GM12878 (cell line): ENCODE measurements at regions not wholly inside any gene's neighbourhood (a gene's known extent, or its start where the extent isn't known, plus 50 kb on each side); places are given as distances from the start of the nearest gene placed in this dataset.

Experiments used
- ATAC-seq: fragments of 200-7000 bp; cut with Tn5 transposase; 3 replicates; pipeline ENCODE4 v1.9.1; 2020; ENCODE audit warnings: mild to moderate bottlenecking, moderate library complexity
- BruUV-seq: library from RNA; stranded (reverse); fragments of 400-500 nt; replicated peaks from 2 replicates; lab custom pipeline; 2021; lab: Mats Ljungman, UMichigan
- CTCF ChIA-PET: fragments of 300-600 bp; sonication (Branson Sonifier 250); formaldehyde crosslinking; extraction: SDS; loops from one replicate; lab custom pipeline; 2021; ENCODE audit warnings: inconsistent platforms; lab: Yijun Ruan, JAX
- POLR2A ChIA-PET: fragments of 350-600 bp; formaldehyde crosslinking; extraction: SDS; loops from one replicate; lab custom pipeline; 2021; ENCODE audit warnings: inconsistent platforms; lab: Charles Lee
- RAD21 ChIA-PET: fragments of 300-600 bp; sonication (Branson Sonifier 250); formaldehyde crosslinking; loops from one replicate; lab custom pipeline; 2023; ENCODE audit warnings: antibody characterized with exemption; ENCODE audit not compliant: unreplicated experiment; lab: Charles Lee
- SMC1A ChIA-PET: fragments of 300-600 bp; sonication (Branson Sonifier 250); formaldehyde crosslinking; loops from one replicate; lab custom pipeline; 2023; ENCODE audit not compliant: unreplicated experiment, uncharacterized antibody; lab: Charles Lee
- DNase-seq: peaks from one replicate; pipeline ENCODE4 v3.0.0-alpha.2; 2011; ENCODE audit warnings: low read depth, low spot score
- FAIRE-seq: peaks from 3 replicates; lab custom pipeline; 2011; peaks lifted over from hg19 to GRCh38; lab: Jason Lieb, UNC
- H2AFZ ChIP-seq: 2 replicates; pipeline ENCODE4 v1.6.0; 2011; ENCODE audit warnings: low read depth, low read length, control low read depth; ENCODE audit not compliant: control insufficient read depth
- H3K27ac ChIP-seq: 2 replicates; pipeline ENCODE4 v1.5.1; 2011; ENCODE audit warnings: control low read depth; ENCODE audit not compliant: control insufficient read depth, insufficient read depth
- H3K27me3 ChIP-seq, 2 experiments: replicated peaks in 1 of 2; 2 replicates each; pipeline versions ENCODE4 v1.6.0 to v1.6.1; 2011; ENCODE audit warnings: low read length in 1 of 2; ENCODE audit not compliant: control insufficient read depth in 2 of 2, insufficient read depth in 2 of 2
- H3K36me3 ChIP-seq, 2 experiments: 2 replicates each; pipeline ENCODE4 v1.5.1; 2011; ENCODE audit warnings: low read length in 1 of 2; ENCODE audit not compliant: control insufficient read depth in 2 of 2, insufficient read depth in 2 of 2
- H3K4me1 ChIP-seq: 2 replicates; pipeline ENCODE4 v1.6.1; 2011; ENCODE audit warnings: mild to moderate bottlenecking, low read length, moderate library complexity, mixed read lengths; ENCODE audit not compliant: control insufficient read depth, insufficient read depth
- H3K4me2 ChIP-seq: 2 replicates; pipeline ENCODE4 v1.6.0; 2011; ENCODE audit warnings: control low read depth; ENCODE audit not compliant: control insufficient read depth, insufficient read depth
- H3K4me3 ChIP-seq: fragments of 200-600 bp; sonication (generic); 2 replicates; pipeline ENCODE4 v1.5.1; 2016
- H3K79me2 ChIP-seq: 2 replicates; pipeline ENCODE4 v1.6.0; 2011; ENCODE audit warnings: low read length; ENCODE audit not compliant: control insufficient read depth, insufficient read depth
- H3K9ac ChIP-seq: 2 replicates; pipeline ENCODE4 v1.8.0; 2011; ENCODE audit warnings: low read length, control low read depth, mixed read lengths; ENCODE audit not compliant: control insufficient read depth, insufficient read depth
- H3K9me3 ChIP-seq: replicated peaks from 3 replicates; pipeline ENCODE4 v1.5.1; 2011; ENCODE audit warnings: mild to moderate bottlenecking, low read length; ENCODE audit not compliant: control insufficient read depth, insufficient read depth
- H4K20me1 ChIP-seq: 2 replicates; pipeline ENCODE4 v1.6.0; 2011; ENCODE audit not compliant: control insufficient read depth, insufficient read depth
- ASH2L ChIP-seq: fragments of 300-600, 200-600 bp; sonication (generic); IDR thresholded peaks from 2 replicates; pipeline ENCODE4 v1.6.1; 2017; ENCODE audit warnings: low read depth, mild to moderate bottlenecking, borderline replicate concordance
- BRCA1 ChIP-seq: IDR thresholded peaks from 2 replicates; pipeline ENCODE4 v1.6.1; 2011; ENCODE audit warnings: low read depth, low read length, improper control_type of control experiment
- CBX5 ChIP-seq: sonication (generic); IDR thresholded peaks from 2 replicates; pipeline ENCODE4 v1.6.1; 2016; ENCODE audit warnings: low read depth, moderate library complexity, mild to moderate bottlenecking, inconsistent platforms
- CHD1 ChIP-seq: IDR thresholded peaks from 2 replicates; pipeline ENCODE4 v1.6.1; 2012; ENCODE audit warnings: low read depth, low read length, improper control_type of control experiment
- FOS ChIP-seq: IDR thresholded peaks from 3 replicates; pipeline ENCODE4 v1.6.1; 2011; ENCODE audit warnings: borderline replicate concordance; ENCODE audit not compliant: insufficient read length; ENCODE audit errors: extremely low read depth
- KAT2A ChIP-seq: conservative IDR thresholded peaks from 2 replicates; pipeline ENCODE4 v1.6.1; 2011; ENCODE audit warnings: low read depth, low read length; ENCODE audit not compliant: control insufficient read depth
- KDM1A ChIP-seq: fragments of 200-600 bp; sonication (generic); IDR thresholded peaks from 2 replicates; pipeline ENCODE4 v1.6.1; 2016; ENCODE audit warnings: borderline replicate concordance
- MTA3 ChIP-seq: IDR thresholded peaks from 2 replicates; pipeline ENCODE4 v1.6.1; 2012; ENCODE audit warnings: low read length, inconsistent platforms, borderline replicate concordance
- NR2F1 ChIP-seq: fragments of 450-650 bp; conservative IDR thresholded peaks from 2 replicates; pipeline ENCODE4 v1.6.1; 2017; ENCODE audit warnings: mild to moderate bottlenecking
- NRF1 ChIP-seq: conservative IDR thresholded peaks from 2 replicates; pipeline ENCODE4 v1.6.1; 2011; ENCODE audit warnings: mild to moderate bottlenecking, low read depth, low read length, improper control_type of control experiment
- PAX8 ChIP-seq: fragments of 450-650 bp; IDR thresholded peaks from 2 replicates; pipeline ENCODE4 v1.6.1; 2017; ENCODE audit warnings: mild to moderate bottlenecking, moderate library complexity
- SIX5 ChIP-seq: IDR thresholded peaks from 2 replicates; pipeline ENCODE4 v1.6.1; 2011; ENCODE audit warnings: mild to moderate bottlenecking, low read depth, low read length, moderate library complexity; ENCODE audit not compliant: severe bottlenecking
- SREBF1 ChIP-seq: IDR thresholded peaks from 2 replicates; pipeline ENCODE4 v1.6.1; 2012; ENCODE audit warnings: mild to moderate bottlenecking, low read length
- TARDBP ChIP-seq: IDR thresholded peaks from 2 replicates; pipeline ENCODE4 v1.6.1; 2016; ENCODE audit warnings: borderline replicate concordance
- TBL1XR1 ChIP-seq: IDR thresholded peaks from 2 replicates; pipeline ENCODE4 v1.6.1; 2012; ENCODE audit warnings: low read depth, low read length, improper control_type of control experiment
- TCF12 ChIP-seq: IDR thresholded peaks from 2 replicates; pipeline ENCODE4 v1.6.1; 2011; ENCODE audit warnings: low read depth, mild to moderate bottlenecking, low read length
- WGBS: methylation state at CpG from one replicate; pipeline ENCODE4 v1.1.6; 2016; ENCODE audit warnings: low lambda C conversion rate; ENCODE audit not compliant: insufficient replicate concordance, insufficient coverage; ENCODE audit errors: missing lambda C conversion rate; 5-methylcytosine and 5-hydroxymethylcytosine counted together
- in situ Hi-C: fragments of 300-500 bp; cut with MboI; formaldehyde crosslinking; loops from 9 replicates; pipeline ENCODE4 v1.14.3; 2018; ENCODE audit warnings: mixed read lengths
- intact Hi-C: fragments of 100-400 bp; cut with micrococcal nuclease; formaldehyde crosslinking; loops from one replicate; pipeline ENCODE4 v1.14.2; 2022; ENCODE audit not compliant: unreplicated experiment
- TF ChIP-seq, protein P1 (sequence below): fragments of 450-650 bp; IDR thresholded peaks from 2 replicates; pipeline ENCODE4 v1.6.1; 2017; ENCODE audit warnings: borderline replicate concordance
- TF ChIP-seq, protein P2 (sequence below): fragments of 450-650 bp; IDR thresholded peaks from 2 replicates; pipeline ENCODE4 v1.6.1; 2017; ENCODE audit warnings: low read depth, mild to moderate bottlenecking, moderate library complexity
- TF ChIP-seq, protein P3 (sequence below): fragments of 450-650 bp; IDR thresholded peaks from 2 replicates; pipeline ENCODE4 v1.6.1; 2018; ENCODE audit warnings: borderline replicate concordance, mild to moderate bottlenecking; ENCODE audit not compliant: partially characterized antibody

DNA sequence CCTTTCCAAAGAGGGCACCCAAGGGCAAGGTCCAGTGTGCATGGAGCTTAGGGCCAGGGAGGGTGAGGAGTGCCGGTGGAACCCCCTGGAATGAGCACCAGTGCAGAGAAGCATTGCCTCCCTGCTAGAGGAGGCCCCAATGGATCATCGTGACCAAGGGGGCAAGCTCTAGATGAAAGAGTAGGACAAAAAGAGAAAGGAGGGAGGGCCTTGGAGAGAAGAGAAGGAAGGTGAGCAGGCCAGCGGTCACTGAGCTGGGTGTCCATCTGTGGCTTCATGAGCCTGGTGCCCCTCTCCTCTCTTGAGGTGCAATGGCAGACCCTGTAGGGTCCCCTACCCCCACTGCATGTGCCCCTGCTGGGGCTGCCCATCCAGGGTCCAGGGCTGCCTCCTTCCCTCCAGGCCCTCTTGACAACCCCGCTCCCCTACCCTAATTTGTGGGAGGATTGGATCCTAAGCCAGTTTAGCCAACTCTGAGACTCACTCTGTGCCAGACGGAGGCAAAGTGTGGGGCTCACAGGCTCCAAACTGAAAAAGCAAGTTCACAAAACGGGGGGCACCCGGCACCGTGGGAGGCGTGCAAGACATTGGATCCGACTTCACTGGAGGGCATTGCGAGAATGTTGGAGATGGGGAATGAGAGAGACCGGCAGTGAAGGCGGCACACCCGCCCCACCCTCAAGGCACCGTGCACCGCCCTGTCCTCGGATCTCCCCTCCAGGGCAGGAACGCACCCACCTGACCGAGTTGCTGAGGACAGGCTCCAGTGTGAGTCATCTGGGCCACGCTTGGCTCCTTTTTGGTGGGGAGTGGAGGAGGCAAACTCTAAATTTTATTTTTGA is 207.5 kb downstream of the KIF26A start (continued):
- TF ChIP-seq, protein P1, sequence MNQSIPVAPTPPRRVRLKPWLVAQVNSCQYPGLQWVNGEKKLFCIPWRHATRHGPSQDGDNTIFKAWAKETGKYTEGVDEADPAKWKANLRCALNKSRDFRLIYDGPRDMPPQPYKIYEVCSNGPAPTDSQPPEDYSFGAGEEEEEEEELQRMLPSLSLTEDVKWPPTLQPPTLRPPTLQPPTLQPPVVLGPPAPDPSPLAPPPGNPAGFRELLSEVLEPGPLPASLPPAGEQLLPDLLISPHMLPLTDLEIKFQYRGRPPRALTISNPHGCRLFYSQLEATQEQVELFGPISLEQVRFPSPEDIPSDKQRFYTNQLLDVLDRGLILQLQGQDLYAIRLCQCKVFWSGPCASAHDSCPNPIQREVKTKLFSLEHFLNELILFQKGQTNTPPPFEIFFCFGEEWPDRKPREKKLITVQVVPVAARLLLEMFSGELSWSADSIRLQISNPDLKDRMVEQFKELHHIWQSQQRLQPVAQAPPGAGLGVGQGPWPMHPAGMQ, result no peak
- no peak for TF ChIP-seq SIX5
- TF ChIP-seq, all 136 proteins: peak for 0

DNA sequence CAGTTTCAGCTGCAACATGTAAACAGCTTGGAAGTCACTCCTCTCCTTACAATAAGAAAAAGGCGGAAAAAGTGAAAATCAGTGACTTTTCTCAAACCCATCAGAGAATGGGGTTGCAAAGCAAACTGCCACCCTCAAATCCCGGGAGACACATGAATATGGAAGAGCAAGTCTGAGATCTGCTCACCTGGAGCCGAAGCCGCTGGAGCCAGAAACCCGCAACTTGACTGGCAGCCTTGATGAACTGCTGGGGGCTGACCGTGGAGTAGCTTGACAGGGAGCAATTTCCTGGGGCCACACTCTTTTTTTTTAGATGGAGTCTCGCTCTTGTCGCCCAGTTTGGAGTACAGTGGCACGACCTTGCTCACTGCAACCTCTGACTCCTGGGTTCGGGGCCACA is 208.2 kb downstream of the KIF26A start:
- no peak overlapping the region for H3K4me2 ChIP-seq
- H4K20me1 ChIP-seq, result no peaks in the 10 kb centered on the region
- FAIRE-seq (no peak), DNase-seq (no peak), ATAC-seq (no peak)
- H2AFZ ChIP-seq, result no peak overlapping the region
- no peak overlapping the region for H3K4me3 ChIP-seq
- intact Hi-C loops (no loop called here), in situ Hi-C loops (no loop called here)
- no peaks in the 10 kb centered on the region for H3K79me2 ChIP-seq
- ChIA-PET CTCF (no interaction called here), SMC1A (no interaction called here), POLR2A (no interaction called here), RAD21 (no interaction called here)
- H3K4me1 ChIP-seq, result no peaks in the 10 kb centered on the region
- 34% methylated on average over 10 of the region's 10 CpGs for WGBS
- no peaks in the 10 kb centered on the region; a peak in 2 of 4 replicates for H3K27me3 ChIP-seq
- no TSS peak for BruUV-seq
- H3K27ac ChIP-seq, result no peak overlapping the region
- no peaks in the 10 kb centered on the region; the same call in 2 of the 3 replicates for H3K9me3 ChIP-seq
- no peak overlapping the region for H3K9ac ChIP-seq
- no peaks in the 10 kb centered on the region for H3K36me3 ChIP-seq
- no peak for TF ChIP-seq TCF12
- TF ChIP-seq NRF1, result no peak
- TF ChIP-seq PAX8, result no peak
- TF ChIP-seq SREBF1, result no peak
- TF ChIP-seq CBX5, result no peak
- TF ChIP-seq, protein P2, sequence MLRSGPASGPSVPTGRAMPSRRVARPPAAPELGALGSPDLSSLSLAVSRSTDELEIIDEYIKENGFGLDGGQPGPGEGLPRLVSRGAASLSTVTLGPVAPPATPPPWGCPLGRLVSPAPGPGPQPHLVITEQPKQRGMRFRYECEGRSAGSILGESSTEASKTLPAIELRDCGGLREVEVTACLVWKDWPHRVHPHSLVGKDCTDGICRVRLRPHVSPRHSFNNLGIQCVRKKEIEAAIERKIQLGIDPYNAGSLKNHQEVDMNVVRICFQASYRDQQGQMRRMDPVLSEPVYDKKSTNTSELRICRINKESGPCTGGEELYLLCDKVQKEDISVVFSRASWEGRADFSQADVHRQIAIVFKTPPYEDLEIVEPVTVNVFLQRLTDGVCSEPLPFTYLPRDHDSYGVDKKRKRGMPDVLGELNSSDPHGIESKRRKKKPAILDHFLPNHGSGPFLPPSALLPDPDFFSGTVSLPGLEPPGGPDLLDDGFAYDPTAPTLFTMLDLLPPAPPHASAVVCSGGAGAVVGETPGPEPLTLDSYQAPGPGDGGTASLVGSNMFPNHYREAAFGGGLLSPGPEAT, result no peak
- no peak for TF ChIP-seq TBL1XR1
- TF ChIP-seq KAT2A, result no peak
- TF ChIP-seq ASH2L, result no peak
- TF ChIP-seq NR2F1, result no peak
- TF ChIP-seq, protein P3, sequence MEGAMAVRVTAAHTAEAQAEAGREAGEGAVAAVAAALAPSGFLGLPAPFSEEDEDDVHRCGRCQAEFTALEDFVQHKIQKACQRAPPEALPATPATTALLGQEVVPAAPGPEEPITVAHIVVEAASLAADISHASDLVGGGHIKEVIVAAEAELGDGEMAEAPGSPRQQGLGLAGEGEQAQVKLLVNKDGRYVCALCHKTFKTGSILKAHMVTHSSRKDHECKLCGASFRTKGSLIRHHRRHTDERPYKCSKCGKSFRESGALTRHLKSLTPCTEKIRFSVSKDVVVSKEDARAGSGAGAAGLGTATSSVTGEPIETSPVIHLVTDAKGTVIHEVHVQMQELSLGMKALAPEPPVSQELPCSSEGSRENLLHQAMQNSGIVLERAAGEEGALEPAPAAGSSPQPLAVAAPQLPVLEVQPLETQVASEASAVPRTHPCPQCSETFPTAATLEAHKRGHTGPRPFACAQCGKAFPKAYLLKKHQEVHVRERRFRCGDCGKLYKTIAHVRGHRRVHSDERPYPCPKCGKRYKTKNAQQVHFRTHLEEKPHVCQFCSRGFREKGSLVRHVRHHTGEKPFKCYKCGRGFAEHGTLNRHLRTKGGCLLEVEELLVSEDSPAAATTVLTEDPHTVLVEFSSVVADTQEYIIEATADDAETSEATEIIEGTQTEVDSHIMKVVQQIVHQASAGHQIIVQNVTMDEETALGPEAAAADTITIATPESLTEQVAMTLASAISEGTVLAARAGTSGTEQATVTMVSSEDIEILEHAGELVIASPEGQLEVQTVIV, result no peak
- no peak for TF ChIP-seq MTA3
- TF ChIP-seq FOS, result no peak
- no peak for TF ChIP-seq TARDBP
- no peak for TF ChIP-seq BRCA1
- TF ChIP-seq CHD1, result no peak
- no peak for TF ChIP-seq KDM1A
